ENCODE measurements at regions not wholly inside any gene's neighbourhood (a gene's known extent, or its start where the extent isn't known, plus 50 kb on each side); places are given as distances from the start of the nearest gene placed in this dataset.
"Not testable (repeated sequence)": the region's sequence is repeated elsewhere in the genome, so short reads cannot be mapped to it uniquely, and the experiment has no call there.

DNA sequence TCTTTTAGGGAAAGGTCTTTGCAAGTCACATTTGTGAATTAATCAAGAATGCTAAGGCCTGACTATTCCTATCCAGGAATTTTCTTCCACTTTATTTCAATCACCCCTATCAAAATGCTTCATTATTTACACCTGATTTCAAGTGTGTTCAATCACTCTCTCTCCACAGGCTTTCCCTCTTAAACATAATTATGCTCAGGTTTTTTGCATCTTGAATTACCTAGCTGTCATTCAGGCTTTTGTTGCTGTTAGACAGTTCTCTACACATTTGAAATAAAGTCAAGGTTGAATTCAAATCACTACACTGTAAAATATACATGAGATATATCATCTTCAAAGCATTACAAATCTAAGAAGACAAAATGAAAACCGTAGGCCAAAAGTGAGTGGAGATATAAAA, 941.3 kb upstream of the SLITRK1 start:
- peak; percentile 10 for DNase-seq

DNA sequence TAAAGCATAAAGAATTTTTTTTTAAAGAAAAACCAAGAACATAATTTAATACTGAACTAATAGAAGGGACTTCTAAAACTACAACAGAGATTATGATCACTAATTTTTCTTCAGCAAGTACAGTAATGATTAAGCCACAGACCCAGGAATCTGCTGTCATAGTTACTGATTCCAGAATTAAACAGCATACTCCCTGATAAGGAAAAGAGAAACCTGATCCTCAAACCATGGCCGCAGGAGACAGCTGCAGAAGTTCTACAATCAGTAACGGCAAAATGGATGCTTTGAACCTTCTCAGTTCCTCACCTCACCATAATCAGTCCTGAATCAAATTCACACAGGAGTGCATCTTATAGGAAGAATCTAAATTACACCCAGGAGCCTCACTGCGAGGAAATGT, 939.0 kb upstream of the SLITRK1 start:
- DNase-seq = no peak

DNA sequence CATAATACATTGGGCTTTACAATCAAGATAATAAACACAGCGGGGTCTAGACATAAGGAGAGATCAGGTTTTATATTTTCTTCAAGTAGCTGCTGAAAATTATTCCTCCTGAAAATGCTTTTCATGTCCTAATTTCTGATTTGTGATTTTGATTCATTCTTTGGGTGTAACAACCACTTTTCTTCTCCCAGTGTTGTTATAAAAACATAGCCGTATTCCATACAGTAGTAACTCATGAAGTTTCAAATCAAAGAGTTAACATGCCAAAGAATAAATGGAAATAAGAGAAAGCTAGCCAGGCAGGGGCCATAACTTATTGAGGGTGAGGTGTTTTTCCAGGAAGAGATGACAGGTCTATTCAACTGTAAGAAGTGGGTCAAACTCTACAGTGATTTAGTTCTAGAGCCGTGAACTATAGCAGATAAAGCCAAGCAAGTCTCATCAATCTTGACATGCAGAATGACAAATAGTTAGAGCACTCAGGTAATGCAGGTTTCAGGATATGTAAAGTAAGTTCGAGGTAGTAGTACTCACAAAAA, 934.4 kb upstream of the SLITRK1 start:
- DNase-seq = no peak

DNA sequence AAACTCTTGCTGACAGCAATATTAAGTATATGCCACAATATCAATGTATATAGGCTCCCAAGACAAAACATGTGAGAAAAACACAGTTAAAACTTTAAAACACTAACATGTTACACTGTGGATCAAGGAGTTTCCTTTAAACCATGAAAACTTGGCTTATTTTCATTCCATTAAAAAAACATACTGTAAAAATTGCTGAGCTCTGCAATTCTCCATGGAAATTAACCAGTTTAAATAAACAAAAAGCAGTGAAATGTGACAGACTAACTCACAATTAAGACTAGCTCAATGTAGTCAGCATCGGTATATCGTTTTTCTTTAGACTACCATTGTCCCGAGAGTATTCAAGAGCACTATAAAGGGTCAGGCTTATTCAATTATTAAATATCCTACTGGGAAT, 930.5 kb upstream of the SLITRK1 start:
- no peak for DNase-seq

DNA sequence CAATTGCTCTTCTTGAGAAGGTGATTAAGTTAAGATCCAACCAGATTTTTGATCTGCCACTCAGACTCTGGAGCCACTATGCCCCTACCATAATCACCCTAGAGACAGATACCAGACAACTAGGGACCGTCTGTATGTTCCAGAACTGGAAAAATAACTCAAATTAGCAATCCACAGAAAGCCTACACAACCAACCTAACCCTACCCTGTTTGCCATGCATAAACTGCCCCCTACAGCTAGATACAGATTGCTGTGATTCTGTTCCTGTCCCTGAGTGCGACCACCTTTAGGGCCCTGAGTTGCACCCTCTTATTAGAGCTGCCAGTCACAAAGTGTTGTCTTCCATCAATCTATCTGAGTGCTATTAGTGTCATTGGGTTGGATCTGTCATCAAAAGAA, 929.8 kb upstream of the SLITRK1 start:
- no peak for DNase-seq

DNA sequence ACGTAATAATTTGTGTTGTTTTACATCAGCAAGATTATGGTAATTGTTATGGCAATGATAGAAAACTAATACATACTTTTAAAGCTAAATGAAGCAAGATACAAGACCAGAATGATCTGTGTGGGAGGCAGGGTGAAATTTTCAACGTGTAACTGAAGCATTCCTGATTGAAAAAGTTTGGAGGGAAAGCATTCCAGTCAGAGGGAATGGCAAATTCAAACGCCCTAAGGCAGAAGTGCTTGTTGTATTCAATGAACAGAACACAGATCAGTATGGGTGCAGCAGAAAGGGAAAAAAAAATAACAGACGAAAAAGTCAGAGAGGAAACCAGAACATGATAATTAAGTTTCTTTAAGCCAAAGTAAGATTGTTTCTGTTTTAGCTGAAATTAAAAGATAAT, 928.5 kb upstream of the SLITRK1 start:
- DNase-seq = no peak

DNA sequence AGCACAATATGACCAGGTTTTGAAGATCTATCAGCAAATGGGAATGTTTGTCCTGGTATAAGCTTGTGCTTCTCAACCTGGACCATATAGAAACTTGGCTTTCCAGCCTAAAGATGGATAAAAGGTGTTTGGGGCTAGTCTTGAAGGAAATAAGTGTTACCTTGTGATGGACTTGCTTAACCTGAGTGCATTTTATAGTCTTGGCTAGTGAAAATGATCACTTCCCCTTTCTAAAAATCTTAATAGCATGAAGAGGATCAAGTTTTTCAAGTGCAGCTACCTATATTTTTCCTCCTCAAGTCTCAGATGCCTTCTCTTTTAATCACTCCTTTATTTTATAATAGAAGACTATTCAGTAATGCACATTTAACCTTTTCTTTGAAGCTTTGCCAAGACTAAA, 919.8 kb upstream of the SLITRK1 start:
- no peak for DNase-seq

DNA sequence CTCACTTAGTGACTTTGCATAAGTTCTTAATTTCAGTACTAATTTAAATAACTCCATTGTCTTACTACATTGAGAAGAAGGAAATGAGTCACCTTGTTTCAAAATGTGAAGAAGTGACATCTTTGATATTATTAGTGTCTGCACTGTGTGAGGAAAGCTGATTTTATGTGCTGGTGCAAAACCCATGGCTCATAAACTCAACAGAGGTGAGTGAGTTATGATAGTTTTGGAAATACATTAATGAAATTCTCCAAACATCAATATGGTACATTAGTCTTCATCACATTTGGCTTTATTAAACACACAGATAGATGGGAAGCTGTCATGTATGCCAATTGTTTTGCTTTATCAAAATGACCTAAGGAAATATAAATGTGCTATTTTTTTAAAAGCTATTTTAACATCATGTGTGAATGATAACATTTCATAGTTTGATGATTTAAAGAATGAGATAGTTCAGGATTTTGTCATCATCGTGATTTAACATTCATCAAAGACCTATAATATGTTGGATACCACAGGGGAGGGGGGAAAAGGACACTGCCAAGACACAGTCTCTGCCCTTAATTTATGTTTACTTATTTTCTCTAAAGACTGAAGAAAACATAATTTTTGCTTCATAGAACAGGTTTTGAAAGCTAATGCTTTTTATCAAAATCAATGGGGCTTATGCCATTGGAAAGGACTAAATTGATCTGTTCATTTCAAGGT, 902.3 kb upstream of the SLITRK1 start:
- DNase-seq = no peak

DNA sequence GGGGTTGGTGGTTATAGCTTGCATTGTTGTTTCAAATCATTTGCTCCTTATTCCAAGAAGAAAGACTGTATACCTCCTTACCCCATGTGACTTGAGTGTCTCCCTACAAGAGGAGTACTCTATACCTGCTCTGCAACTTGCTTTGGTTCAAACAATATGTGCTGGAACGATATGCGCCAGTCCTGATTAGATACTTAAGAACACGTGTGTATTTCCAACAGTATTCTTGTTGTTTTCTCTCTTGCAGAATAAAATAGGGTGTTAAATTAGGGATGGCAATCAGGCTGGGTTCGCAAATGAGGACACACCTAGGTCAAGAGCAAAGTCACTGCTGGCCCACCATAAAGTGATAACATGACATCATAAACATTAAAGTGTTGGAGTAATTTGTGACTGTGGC, 895.0 kb upstream of the SLITRK1 start:
- DNase-seq = no peak

DNA sequence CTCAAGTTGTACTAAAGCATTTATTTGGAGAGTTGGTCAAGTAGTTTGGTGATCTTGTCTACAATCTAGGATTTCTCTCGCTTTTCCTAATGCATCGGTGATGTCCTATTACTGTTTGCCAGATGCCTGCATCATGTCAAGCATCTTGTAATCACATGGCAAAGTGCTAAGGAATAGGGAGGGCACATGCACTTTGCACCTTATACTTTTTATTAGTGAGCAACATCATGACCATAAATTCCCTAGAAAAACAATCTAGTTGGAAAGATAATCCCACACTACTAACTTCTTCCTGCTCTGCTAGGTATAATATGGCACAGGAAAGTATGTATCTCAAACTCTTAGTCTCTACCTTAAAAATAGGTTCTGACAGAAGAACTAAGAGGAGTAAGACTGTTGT, 894.3 kb upstream of the SLITRK1 start:
- no peak for DNase-seq

DNA sequence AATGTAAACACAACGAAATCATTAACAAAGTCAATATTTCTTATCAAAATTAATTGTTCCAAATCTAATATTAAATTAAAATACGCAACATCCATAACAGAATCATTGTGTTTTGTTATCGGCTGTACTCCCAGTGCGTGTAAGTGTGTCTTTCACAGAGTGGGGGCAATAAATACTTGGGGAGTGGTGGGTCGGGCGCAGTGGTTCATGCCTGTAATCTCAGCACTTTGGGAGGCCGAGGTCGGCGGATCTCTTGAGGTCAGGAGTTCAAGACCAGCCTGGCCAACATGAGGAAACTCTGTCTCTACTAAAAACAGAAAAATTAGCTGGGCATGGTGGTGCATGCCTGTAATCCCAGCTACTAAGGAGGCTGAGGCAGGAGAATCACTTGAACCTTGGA, 893.6 kb upstream of the SLITRK1 start:
- not testable (repeated sequence) for DNase-seq

DNA sequence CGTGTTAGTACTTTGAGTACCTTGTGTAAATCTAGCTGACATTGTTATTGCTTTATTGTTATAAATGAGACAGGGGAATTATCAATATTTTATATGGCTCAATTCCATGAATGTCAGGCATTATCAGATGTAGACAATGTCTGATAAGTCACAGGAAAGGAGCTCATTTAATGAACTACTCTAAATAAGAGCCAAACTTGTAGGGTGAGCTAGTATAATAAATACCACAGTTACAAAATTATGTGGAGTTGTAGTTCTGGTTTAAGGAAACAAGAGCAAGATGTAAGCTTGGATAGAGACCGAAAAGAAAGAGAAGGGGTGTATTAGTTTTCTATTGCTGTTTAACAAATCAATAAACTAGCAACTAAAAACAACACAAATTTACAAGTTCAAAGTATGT, 891.8 kb upstream of the SLITRK1 start:
- no peak for DNase-seq

DNA sequence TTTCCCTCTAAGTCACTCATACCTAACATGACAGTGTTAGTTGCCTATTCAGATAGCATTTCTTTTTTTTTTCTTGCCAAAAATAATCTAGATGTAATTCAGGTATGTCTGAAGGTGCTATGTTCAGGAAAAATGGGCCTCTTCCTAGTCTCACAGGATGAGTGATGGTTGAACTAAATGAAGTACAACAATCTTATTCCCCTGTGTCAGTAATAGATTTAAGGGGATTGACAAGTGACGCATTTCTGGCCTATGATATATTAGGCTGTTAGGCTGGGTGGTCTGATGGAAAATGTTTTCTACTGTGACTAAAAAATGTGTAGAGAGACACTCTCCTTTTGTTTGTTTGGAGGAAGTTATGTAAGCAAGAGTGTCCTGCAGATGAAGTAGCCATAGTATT, 878.7 kb upstream of the SLITRK1 start:
- DNase-seq = no peak

DNA sequence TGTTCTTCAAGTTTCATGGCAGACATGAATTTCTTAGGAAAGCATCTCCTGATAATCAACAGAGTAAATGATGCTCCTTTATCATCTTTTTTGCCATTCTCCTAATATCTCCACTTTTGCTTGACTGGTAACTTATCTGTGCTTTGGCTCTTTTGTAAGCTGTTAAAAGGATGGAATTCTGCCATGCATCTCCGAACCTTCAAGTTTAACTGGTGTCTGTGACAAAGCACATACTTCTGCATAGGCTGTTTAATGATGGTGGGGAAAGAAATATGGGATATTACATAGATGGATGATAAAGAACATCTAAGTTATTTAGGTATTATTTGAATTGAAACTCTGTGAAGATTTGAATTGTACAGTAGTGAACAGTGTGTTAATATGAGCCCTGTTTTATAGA, 866.9 kb upstream of the SLITRK1 start:
- DNase-seq = no peak

DNA sequence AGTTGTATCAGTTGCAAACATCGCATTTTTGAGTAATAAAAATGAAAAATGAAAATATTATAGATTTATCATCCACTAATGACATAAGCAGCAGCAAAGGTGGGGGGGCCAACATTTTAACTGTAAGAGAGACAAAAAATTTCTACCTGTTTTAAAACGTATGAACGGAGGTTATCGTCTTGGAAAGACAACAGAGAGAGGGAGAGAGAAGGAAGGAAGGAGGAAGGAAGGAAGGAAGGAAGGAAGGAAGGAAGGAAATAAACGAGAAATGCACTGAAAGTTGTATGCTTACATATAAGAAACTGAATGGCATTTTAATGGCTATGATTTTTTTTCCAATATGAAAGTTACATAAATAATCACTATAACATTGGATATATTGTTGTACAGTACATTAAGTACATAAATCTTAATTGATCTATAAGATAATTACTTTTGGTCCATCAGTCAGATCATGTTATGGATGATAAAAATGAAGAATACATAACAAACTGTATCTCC, 862.8 kb upstream of the SLITRK1 start:
- no peak for DNase-seq

DNA sequence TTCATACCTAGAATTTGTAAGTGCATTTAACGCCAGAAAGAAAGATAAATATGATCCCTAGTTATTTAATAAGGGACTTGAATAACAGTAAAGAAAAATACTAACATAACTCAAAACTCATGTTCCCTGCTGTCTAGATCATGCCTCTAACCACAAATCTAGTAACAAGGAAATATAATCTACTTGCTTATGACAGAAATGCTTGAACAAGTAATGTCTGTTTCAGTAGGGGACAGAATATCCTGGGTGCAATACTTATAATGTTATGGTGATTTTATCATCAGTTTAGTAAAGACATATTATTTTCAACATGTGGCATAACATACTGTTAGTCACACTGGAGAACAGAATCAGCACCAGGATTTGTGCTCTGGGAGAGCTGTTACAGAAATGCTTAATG, 861.9 kb upstream of the SLITRK1 start:
- no peak for DNase-seq

DNA sequence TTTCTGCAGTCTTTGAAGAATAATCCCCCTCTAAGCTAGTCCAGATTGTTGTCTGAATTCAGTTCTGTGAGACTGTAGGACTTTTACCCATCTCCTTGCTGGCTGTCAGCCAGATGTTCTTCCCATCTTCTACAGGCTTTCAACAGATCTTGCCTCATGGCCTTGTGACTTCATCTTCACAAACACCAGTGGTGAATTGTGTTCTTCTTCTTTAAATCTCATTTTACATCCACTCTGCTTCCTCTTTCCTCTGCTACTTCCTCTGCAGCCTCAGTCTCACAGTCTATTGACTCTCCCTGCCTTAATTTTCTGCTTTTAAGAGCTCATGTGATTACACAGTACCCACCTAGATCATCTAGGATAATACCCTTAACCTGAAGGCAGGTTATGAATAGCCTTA, 859.0 kb upstream of the SLITRK1 start:
- no peak for DNase-seq

DNA sequence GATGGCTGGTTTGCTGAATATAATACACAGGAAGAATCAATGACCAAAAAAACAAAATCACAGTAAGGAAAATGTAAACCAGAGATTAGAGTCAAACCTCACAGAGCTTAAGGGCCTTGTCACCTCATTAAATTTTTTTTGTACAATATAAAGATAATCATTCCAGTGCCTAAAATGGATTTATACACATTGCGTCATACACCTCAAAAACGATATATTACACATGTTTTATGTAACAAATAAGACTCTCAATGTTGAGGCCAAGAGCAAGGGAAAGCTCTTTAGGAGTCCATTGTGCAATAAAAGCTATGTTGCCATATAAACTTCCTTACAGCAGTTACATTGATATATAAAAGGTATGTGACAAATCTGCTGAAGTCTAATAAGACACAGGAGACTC, 856.7 kb upstream of the SLITRK1 start:
- no peak for DNase-seq

DNA sequence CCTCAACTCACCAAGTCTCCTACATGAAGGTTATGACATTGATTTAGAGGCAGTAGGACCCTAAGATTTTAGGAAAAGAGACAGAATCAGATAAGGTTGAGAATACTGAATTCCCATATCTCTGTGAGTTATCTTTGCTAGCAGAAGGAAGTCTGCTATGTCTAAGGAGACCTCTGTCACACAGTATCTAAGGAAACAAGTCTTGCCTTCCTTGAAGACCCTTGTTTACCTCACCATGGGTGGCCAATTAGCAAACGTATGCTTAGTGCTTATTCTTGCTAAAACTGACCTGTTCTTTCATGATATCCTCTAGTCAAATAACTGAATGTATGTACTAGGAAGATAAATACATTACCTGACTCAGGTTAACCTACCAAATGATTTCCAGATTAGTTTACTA, 855.4 kb upstream of the SLITRK1 start:
- DNase-seq = no peak

DNA sequence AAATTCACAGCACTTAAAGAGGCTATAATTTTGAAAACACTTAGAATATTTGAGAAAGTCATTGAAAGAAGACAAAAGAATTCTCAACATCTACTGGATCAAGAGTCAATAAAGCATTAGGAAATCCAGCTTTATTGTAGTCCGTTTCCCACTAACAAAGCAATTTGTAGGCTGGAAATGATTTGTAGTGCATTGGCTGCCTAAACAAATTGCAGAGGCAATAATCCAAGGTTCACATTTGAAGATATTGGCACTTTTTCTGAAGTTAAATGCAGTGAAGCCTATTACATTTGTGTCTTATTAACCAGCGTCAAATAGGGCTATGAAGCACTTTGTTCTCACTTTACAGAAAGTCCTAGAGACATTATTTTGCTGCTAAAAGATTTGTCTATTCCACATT, 848.1 kb upstream of the SLITRK1 start:
- no peak for DNase-seq

DNA sequence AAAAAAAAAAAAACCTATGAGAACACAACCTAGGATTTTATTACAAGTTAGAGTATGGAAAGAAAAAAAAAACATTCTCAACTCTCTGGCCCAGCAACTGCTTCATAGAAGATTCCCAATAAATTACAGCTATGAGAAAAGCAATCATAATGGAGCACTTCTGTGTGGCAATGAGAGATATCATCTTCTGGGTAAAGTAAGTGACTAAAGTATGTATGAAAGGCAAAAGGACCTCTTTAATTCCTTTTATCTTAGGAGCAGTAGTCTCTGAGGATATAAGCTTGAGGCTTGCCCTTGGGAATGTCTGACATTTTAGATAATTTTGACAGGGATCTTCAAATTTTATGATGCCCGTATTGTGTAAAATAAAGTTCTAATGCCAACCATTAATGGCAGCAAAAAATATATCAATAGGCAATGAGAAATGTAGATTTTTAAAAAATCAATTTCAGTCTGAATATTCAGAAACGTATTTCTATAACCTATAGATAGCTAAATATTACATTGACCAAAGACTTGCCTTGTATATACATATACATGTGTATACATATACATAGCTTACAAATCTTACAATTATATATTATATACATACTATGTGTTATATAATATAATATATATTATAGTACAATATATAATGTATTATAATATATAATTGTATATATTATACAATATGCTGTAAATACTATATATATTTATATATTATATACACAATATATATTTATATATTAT, 823.9 kb upstream of the SLITRK1 start:
- no peak for DNase-seq

DNA sequence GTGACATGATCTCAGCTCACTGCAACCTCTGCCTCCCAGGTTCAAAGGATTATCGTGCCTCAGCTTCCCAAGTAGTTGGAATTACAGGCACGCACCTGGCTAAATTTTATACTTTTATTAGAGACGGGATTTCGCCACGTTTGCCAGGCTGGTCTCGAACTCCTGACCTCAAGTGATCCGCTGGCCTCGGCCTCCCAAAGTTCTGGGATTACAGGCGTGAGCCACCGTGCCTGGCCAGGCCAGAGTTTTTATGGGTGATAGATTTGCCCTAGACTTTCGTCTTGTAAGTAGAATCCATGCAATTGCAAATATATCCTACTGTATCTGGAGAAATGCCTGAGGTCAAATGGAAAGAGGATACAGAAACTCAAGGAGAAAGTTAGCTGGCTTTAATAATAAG, 819.9 kb upstream of the SLITRK1 start:
- no peak for DNase-seq

DNA sequence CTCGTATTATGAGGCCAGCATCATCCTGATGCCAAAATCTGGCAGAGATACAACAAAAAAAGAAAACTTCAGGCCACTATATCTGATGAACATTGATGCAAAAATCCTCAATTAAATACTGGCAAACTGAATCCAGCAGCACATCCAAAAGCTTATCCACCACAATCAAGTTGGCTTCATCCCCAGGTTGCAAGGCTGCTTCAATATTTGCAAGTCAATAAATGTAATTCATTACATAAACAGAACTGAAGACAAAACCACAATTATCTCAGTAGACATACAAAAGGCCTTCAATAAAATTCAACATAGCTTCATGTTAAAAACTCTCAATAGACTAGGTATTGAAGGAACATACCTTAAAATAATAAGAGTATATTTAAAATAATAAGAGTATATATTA, 815.3 kb upstream of the SLITRK1 start:
- DNase-seq = not testable (repeated sequence)

DNA sequence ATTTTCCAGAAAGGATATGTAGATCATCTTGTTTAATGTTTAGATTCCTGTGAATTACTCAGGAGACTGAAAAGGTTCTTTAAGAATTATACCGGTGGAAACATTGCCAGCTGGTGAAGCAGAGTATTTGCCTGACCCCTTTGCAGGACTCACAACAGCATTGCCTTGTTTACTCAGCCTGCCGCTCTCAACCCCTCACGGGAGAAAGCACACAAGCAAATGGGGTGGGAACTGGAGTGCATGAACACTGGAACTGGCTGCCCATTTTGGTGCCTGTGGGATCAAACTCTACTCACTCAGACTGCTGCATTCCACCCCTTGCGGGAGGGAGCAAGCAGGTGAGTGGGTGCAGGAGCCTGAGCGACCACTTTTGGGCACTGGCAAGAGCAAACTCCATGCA, 804.7 kb upstream of the SLITRK1 start:
- DNase-seq = no peak

DNA sequence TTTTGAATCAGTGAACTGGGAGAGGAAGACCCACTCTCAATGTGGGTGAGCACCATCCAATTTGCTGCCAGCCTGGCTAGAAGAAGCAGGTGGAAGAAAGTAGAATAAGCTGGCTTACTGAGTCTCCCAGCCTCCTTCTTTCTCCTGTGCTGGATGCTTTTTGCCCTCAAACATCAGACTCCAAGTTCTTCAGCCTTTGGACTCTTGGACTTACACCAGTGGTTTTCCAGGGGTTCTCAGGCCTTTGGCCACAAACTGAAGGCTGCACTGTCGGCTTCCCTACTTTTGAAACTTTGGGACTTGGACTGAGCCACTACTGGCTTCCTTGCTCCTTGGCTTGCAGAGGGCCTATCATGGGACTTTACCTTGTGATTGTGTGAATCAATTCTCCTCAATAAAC, 804.2 kb upstream of the SLITRK1 start:
- DNase-seq = no peak

All from NCI-H345 (cell line).